ENCODE measurements at regions not wholly inside any gene's neighbourhood (a gene's known extent, or its start where the extent isn't known, plus 50 kb on each side); places are given as distances from the start of the nearest gene placed in this dataset.

- H3K27ac Mint-ChIP-seq = no peak overlapping the region
- peaks cover 29% of the 10 kb centered on the region for H3K9me3 Mint-ChIP-seq
- no peak overlapping the region for H3K4me3 Mint-ChIP-seq
- no peak for ATAC-seq
- H3K36me3 Mint-ChIP-seq (ENCODE audit: low read depth) = peaks cover 2% of the 10 kb centered on the region
- H3K27me3 Mint-ChIP-seq = no peaks in the 10 kb centered on the region
- H3K4me1 Mint-ChIP-seq = peaks cover under 1% of the 10 kb centered on the region
- no peak for DNase-seq
Observed at GRCh38 chr3:30462721-30463470, 143.5 kb upstream of the TGFBR2 start.

DNA sequence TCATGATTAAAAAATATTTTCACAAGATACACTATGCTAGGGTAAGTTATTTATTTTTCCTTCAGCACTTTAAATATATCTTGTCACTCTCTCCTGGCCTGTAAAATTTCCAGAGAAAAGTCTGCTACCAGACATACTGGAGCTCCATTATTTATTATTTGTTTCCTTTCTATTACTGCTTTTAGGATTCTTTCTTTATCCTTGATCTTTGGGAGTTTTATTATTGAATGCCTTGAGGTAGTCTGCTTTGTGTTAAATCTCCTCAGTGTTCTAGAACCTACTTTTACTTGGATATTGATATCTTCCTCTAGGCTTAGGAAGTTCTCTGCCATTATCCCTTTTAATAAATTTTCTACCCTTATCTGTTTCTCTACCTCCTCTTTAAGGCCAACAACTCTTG is 142.0 kb upstream of the TGFBR2 start:
- Mint-ChIP-seq H3K4me1 (no peaks in the 10 kb centered on the region), H3K27me3 (no peaks in the 10 kb centered on the region), H3K9me3 (peaks cover 26% of the 10 kb centered on the region), H3K27ac (no peak overlapping the region), H3K36me3 (ENCODE audit: low read depth) (peaks cover 2% of the 10 kb centered on the region), H3K4me3 (no peak overlapping the region)
- no peak for DNase-seq
- ATAC-seq = no peak

GRCh38 chr3:30465454-30465853 is 140.9 kb upstream of the TGFBR2 start:
- Mint-ChIP-seq H3K27me3 (no peaks in the 10 kb centered on the region), H3K4me3 (no peak overlapping the region), H3K9me3 (peaks cover 15% of the 10 kb centered on the region), H3K27ac (no peak overlapping the region), H3K4me1 (peaks cover 4% of the 10 kb centered on the region), H3K36me3 (ENCODE audit: low read depth) (peaks cover 2% of the 10 kb centered on the region)
- ATAC-seq (no peak), DNase-seq (no peak)

DNA sequence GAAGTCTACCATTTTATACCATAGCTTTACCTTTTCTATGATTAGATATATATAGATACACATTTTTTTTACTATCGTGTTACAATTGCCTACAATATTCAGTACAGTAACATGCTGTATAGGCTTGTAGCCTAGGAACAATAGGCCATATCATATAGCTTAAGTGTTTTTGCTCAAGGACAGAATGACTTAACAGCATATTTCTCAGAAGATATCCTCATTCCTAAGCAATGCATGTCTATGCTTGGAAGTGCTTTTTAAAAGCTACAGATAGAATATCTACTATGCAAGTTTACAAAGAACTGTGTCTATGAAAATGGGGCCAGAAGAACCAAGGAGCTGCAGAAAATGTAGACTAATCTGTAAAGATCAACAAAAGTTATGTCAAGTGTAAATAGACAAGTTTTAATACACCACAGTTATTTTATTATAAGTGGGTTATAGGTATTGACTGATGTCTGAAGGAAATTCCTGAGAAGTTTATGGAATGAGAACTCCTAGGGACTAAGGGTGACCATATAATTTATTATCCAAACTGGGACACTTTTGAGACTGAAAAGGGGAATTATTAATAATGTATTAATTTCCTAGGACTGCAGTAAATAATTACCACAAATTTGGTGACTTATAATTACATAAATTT is 138.7 kb upstream of the TGFBR2 start:
- Mint-ChIP-seq H3K36me3 (ENCODE audit: low read depth) (peaks cover 2% of the 10 kb centered on the region), H3K4me1 (peaks cover 13% of the 10 kb centered on the region), H3K27ac (no peak overlapping the region), H3K4me3 (no peak overlapping the region), H3K27me3 (no peaks in the 10 kb centered on the region), H3K9me3 (peaks cover 15% of the 10 kb centered on the region)
- ATAC-seq = no peak
- DNase-seq = no peak

DNA sequence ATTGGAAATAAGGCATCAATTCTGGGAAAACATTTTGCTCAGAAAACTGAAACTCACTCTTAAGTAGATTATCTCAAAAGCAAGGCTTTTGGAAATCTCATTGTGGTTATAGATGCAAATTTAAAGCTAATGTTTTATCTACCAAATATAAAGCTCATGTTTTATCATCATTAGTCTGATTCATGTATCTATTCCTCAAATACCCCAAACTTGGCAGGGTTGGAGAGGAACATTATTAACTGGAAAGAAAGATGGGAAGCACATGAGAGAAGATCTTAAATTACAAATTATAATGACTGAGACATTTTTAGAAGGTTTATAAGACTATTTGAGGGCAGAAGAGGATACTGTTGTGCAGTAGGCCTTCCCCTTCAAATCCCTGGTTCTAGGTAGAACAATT is 137.3 kb upstream of the TGFBR2 start:
- Mint-ChIP-seq H3K4me3 (no peak overlapping the region), H3K27ac (no peak overlapping the region), H3K9me3 (peaks cover 13% of the 10 kb centered on the region), H3K27me3 (no peaks in the 10 kb centered on the region), H3K36me3 (ENCODE audit: low read depth) (no peaks in the 10 kb centered on the region), H3K4me1 (peaks cover 19% of the 10 kb centered on the region)
- DNase-seq (no peak), ATAC-seq (no peak)

DNA sequence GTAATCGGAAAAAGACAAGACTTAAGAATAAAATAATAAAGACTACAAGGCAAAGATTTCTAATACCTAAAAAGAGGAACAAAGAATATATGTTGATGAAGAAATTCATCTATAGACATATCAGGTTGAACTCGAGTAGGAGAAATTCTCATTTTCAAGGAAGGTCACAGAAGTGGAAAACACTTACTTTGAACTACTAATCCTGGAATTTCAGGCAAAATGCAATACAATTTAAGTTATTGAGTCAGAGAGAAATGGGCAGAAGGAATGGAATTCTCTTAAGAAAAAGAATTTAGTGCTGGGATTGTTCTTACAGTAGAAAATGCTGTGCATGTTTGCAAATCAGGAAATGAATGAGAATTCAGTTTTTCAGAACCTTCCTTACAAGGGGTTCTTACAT is 135.9 kb upstream of the TGFBR2 start:
- no peaks in the 10 kb centered on the region for H3K36me3 Mint-ChIP-seq (ENCODE audit: low read depth)
- H3K27ac Mint-ChIP-seq = no peak overlapping the region
- peaks cover 33% of the 10 kb centered on the region for H3K4me1 Mint-ChIP-seq
- H3K9me3 Mint-ChIP-seq = no peaks in the 10 kb centered on the region
- no peak for DNase-seq
- ATAC-seq = no peak
- no peak overlapping the region for H3K4me3 Mint-ChIP-seq
- no peaks in the 10 kb centered on the region for H3K27me3 Mint-ChIP-seq

- H3K4me1 Mint-ChIP-seq = peaks cover 38% of the 10 kb centered on the region
- H3K4me3 Mint-ChIP-seq = no peak overlapping the region
- no peaks in the 10 kb centered on the region for H3K27me3 Mint-ChIP-seq
- DNase-seq (no peak), ATAC-seq (no peak)
- H3K9me3 Mint-ChIP-seq = no peaks in the 10 kb centered on the region
- no peaks in the 10 kb centered on the region for H3K36me3 Mint-ChIP-seq (ENCODE audit: low read depth)
- H3K27ac Mint-ChIP-seq = no peak overlapping the region
Observed at GRCh38 chr3:30471066-30471465, 135.3 kb upstream of the TGFBR2 start.

DNA sequence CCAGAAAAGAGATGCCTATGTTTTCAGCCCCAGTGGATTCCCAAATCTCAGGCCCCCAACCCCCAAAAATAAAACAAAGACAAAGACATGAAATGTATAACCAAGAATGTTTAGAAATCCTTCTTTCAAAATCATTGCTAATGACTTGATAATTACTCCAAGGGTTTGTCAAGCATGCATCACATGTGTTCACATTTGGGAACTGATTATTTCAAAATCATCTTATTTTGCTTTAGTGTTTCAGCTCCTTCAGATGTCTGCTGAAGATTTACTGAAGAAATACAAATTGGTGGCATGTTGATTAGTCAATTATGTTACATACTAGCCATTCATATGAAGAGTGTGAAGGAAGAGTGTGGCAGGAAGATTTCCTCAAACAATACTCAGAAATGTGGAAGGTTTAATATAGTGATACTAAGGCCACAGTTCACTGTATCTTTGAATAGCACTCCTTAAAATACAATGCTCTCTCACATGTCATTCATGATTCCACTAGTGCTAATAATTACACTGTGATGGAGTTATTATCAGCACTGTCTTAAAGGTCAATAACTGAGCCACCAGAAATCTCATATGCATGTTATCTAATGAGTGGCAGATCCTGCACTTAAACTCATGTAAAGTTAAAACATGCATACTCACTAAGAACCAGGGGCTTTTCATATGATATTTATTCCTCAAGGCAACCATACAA is 134.5 kb upstream of the TGFBR2 start:
- ATAC-seq (no peak), DNase-seq (no peak)
- no peak overlapping the region for H3K4me3 Mint-ChIP-seq
- no peak overlapping the region for H3K27ac Mint-ChIP-seq
- H3K4me1 Mint-ChIP-seq = peaks cover 46% of the 10 kb centered on the region
- H3K9me3 Mint-ChIP-seq = no peaks in the 10 kb centered on the region
- no peaks in the 10 kb centered on the region for H3K36me3 Mint-ChIP-seq (ENCODE audit: low read depth)
- H3K27me3 Mint-ChIP-seq = no peaks in the 10 kb centered on the region

GRCh38 chr3:30473374-30474051 is 132.9 kb upstream of the TGFBR2 start:
- H3K4me3 Mint-ChIP-seq = no peak overlapping the region
- no peaks in the 10 kb centered on the region for H3K9me3 Mint-ChIP-seq
- no peak for ATAC-seq
- H3K27ac Mint-ChIP-seq = no peak overlapping the region
- peaks cover 59% of the 10 kb centered on the region for H3K4me1 Mint-ChIP-seq
- no peaks in the 10 kb centered on the region for H3K27me3 Mint-ChIP-seq
- no peak for DNase-seq
- H3K36me3 Mint-ChIP-seq (ENCODE audit: low read depth) = no peaks in the 10 kb centered on the region

- no peak overlapping the region for H3K4me3 Mint-ChIP-seq
- peaks cover 61% of the 10 kb centered on the region for H3K4me1 Mint-ChIP-seq
- DNase-seq (no peak), ATAC-seq (no peak)
- peaks cover 2% of the 10 kb centered on the region for H3K9me3 Mint-ChIP-seq
- no peak overlapping the region for H3K27ac Mint-ChIP-seq
- H3K36me3 Mint-ChIP-seq (ENCODE audit: low read depth) = peaks cover 1% of the 10 kb centered on the region
- no peaks in the 10 kb centered on the region for H3K27me3 Mint-ChIP-seq
Observed at GRCh38 chr3:30474371-30474770, 132.0 kb upstream of the TGFBR2 start.

GRCh38 chr3:30475038-30475808 is 131.2 kb upstream of the TGFBR2 start:
- peak overlapping the region; percentile 24 for H3K27ac Mint-ChIP-seq
- peaks cover 6% of the 10 kb centered on the region for H3K36me3 Mint-ChIP-seq (ENCODE audit: low read depth)
- peak; percentile 21 for DNase-seq
- H3K9me3 Mint-ChIP-seq = peaks cover 7% of the 10 kb centered on the region
- peak; percentile 91 for ATAC-seq
- H3K4me1 Mint-ChIP-seq = peaks cover 64% of the 10 kb centered on the region
- no peaks in the 10 kb centered on the region for H3K27me3 Mint-ChIP-seq
- peak overlapping the region; percentile 6 for H3K4me3 Mint-ChIP-seq

- H3K36me3 Mint-ChIP-seq (ENCODE audit: low read depth) = peaks cover 6% of the 10 kb centered on the region
- H3K9me3 Mint-ChIP-seq = peaks cover 7% of the 10 kb centered on the region
- peaks cover 62% of the 10 kb centered on the region for H3K4me1 Mint-ChIP-seq
Observed at GRCh38 chr3:30475809-30476178, 130.6 kb upstream of the TGFBR2 start.

GRCh38 chr3:30476368-30477084 is 129.9 kb upstream of the TGFBR2 start:
- ATAC-seq (peak; percentile 80), DNase-seq (no peak)
- Mint-ChIP-seq H3K4me1 (peaks cover 64% of the 10 kb centered on the region), H3K4me3 (no peak overlapping the region), H3K27me3 (no peaks in the 10 kb centered on the region), H3K27ac (no peak overlapping the region), H3K36me3 (ENCODE audit: low read depth) (peaks cover 6% of the 10 kb centered on the region), H3K9me3 (peaks cover 7% of the 10 kb centered on the region)

More at GRCh38 chr3:30475809-30476178, 130.6 kb upstream of the TGFBR2 start:
- Mint-ChIP-seq H3K4me3 (no peak overlapping the region), H3K27ac (no peak overlapping the region), H3K27me3 (no peaks in the 10 kb centered on the region)
- DNase-seq (no peak), ATAC-seq (no peak)

Measured in activated naive CD8-positive, alpha-beta T cell treated with anti-CD3 and anti-CD28 coated beads, Interleukin-2, amount 50 U/mL, for 24 hours (primary cell).